ENCODE measurements at regions not wholly inside any gene's neighbourhood (a gene's known extent, or its start where the extent isn't known, plus 50 kb on each side); places are given as distances from the start of the nearest gene placed in this dataset.
"Not testable (repeated sequence)": the region's sequence is repeated elsewhere in the genome, so short reads cannot be mapped to it uniquely, and the experiment has no call there.

- no peak overlapping the region for H3K4me3 ChIP-seq (ENCODE audit: low read length)
- peak; percentile 95 for DNase-seq (ENCODE audit: low read depth, low spot score)
Measured at GRCh38 chr2:82939211-82939610, 1519.9 kb downstream of the SUCLG1 start.

- not testable (repeated sequence) for H3K4me3 ChIP-seq (ENCODE audit: low read length); DNase-seq (ENCODE audit: low read depth, low spot score)
Measured at GRCh38 chr2:82938321-82938845, 1520.7 kb downstream of the SUCLG1 start.

GRCh38 chr2:82913566-82913965 is 1545.5 kb downstream of the SUCLG1 start:
- H3K4me3 ChIP-seq (ENCODE audit: low read length) = no peak overlapping the region
- DNase-seq (ENCODE audit: low read depth, low spot score) = no peak

GRCh38 chr2:82896117-82896516 is 1563.0 kb downstream of the SUCLG1 start:
- no peak overlapping the region for H3K4me3 ChIP-seq (ENCODE audit: low read length)
- DNase-seq (ENCODE audit: low read depth, low spot score) = no peak

- no peak for DNase-seq (ENCODE audit: low read depth, low spot score)
- H3K4me3 ChIP-seq (ENCODE audit: low read length) = no peak overlapping the region
Measured at GRCh38 chr2:82893190-82893589, 1565.9 kb downstream of the SUCLG1 start.

GRCh38 chr2:82879803-82880202 is 1579.3 kb downstream of the SUCLG1 start:
- no peak overlapping the region for H3K4me3 ChIP-seq (ENCODE audit: low read length)
- DNase-seq (ENCODE audit: low read depth, low spot score) = no peak

GRCh38 chr2:82875858-82876257 is 1583.2 kb downstream of the SUCLG1 start:
- no peak overlapping the region for H3K4me3 ChIP-seq (ENCODE audit: low read length)
- peak; percentile 85 for DNase-seq (ENCODE audit: low read depth, low spot score)

GRCh38 chr2:82857967-82858366 is 1601.1 kb downstream of the SUCLG1 start:
- no peak overlapping the region for H3K4me3 ChIP-seq (ENCODE audit: low read length)
- DNase-seq (ENCODE audit: low read depth, low spot score) = no peak

- H3K4me3 ChIP-seq (ENCODE audit: low read length) = no peak overlapping the region; the same call in 1 of the 2 replicates
- DNase-seq (ENCODE audit: low read depth, low spot score) = peak; percentile 100
Measured at GRCh38 chr2:82853299-82853698, 1605.8 kb downstream of the SUCLG1 start.

GRCh38 chr2:82852787-82853186 is 1606.3 kb downstream of the SUCLG1 start:
- peak; percentile 95 for DNase-seq (ENCODE audit: low read depth, low spot score)
- H3K4me3 ChIP-seq (ENCODE audit: low read length) = no peak overlapping the region; the same call in 1 of the 2 replicates

- H3K4me3 ChIP-seq (ENCODE audit: low read length) = no peak overlapping the region
- no peak for DNase-seq (ENCODE audit: low read depth, low spot score)
Measured at GRCh38 chr2:82848285-82848684, 1610.8 kb downstream of the SUCLG1 start.

- no peak overlapping the region for H3K4me3 ChIP-seq (ENCODE audit: low read length)
- no peak for DNase-seq (ENCODE audit: low read depth, low spot score)
Measured at GRCh38 chr2:82839036-82839435, 1620.0 kb downstream of the SUCLG1 start.

- no peak overlapping the region for H3K4me3 ChIP-seq (ENCODE audit: low read length)
- peak; percentile 71 for DNase-seq (ENCODE audit: low read depth, low spot score)
Measured at GRCh38 chr2:82837588-82838304, 1621.3 kb downstream of the SUCLG1 start.

GRCh38 chr2:82834893-82835292 is 1624.2 kb downstream of the SUCLG1 start:
- DNase-seq (ENCODE audit: low read depth, low spot score) = no peak
- H3K4me3 ChIP-seq (ENCODE audit: low read length) = no peak overlapping the region

- no peak overlapping the region for H3K4me3 ChIP-seq (ENCODE audit: low read length)
- no peak for DNase-seq (ENCODE audit: low read depth, low spot score)
Measured at GRCh38 chr2:82827426-82827825, 1631.7 kb downstream of the SUCLG1 start.

GRCh38 chr2:82826437-82826836 is 1632.6 kb downstream of the SUCLG1 start:
- no peak for DNase-seq (ENCODE audit: low read depth, low spot score)

GRCh38 chr2:82825410-82826090 is 1633.5 kb downstream of the SUCLG1 start:
- no peak for DNase-seq (ENCODE audit: low read depth, low spot score)
- H3K4me3 ChIP-seq (ENCODE audit: low read length) = no peak overlapping the region

More at GRCh38 chr2:82826437-82826836, 1632.6 kb downstream of the SUCLG1 start:
- H3K4me3 ChIP-seq (ENCODE audit: low read length) = no peak overlapping the region

GRCh38 chr2:82823892-82824291 is 1635.2 kb downstream of the SUCLG1 start:
- H3K4me3 ChIP-seq (ENCODE audit: low read length) = no peak overlapping the region
- DNase-seq (ENCODE audit: low read depth, low spot score) = no peak

GRCh38 chr2:82819951-82820350 is 1639.1 kb downstream of the SUCLG1 start:
- DNase-seq (ENCODE audit: low read depth, low spot score) = no peak
- no peak overlapping the region for H3K4me3 ChIP-seq (ENCODE audit: low read length)

- no peak for DNase-seq (ENCODE audit: low read depth, low spot score)
- H3K4me3 ChIP-seq (ENCODE audit: low read length) = no peak overlapping the region
Measured at GRCh38 chr2:82814146-82814545, 1644.9 kb downstream of the SUCLG1 start.
